GM23338 (cell line): ENCODE measurements at regions not wholly inside any gene's neighbourhood (a gene's known extent, or its start where the extent isn't known, plus 50 kb on each side); places are given as distances from the start of the nearest gene placed in this dataset.

Source experiments
- ATAC-seq: fragments of 200-7000 bp; cut with Tn5 transposase; 3 replicates; pipeline ENCODE4 v1.9.1; 2020
- DNase-seq: peaks from one replicate; pipeline ENCODE4 v3.0.0-alpha.2; 2015; ENCODE audit warnings: low spot score
- H2AFZ ChIP-seq: fragments of 200-600 bp; sonication (generic); 2 replicates; pipeline ENCODE4 v1.8.0; 2016; ENCODE audit warnings: antibody characterized with exemption, mild to moderate bottlenecking, moderate library complexity
- H3F3A ChIP-seq: fragments of 200-600 bp; sonication (generic); replicated peaks from 2 replicates; pipeline ENCODE4 v1.8.0; 2017; ENCODE audit warnings: antibody characterized with exemption, mixed run types, low read depth
- H3K27ac ChIP-seq: fragments of 200-600 bp; sonication (generic); 2 replicates; pipeline ENCODE4 v1.6.1; 2016; ENCODE audit warnings: low read depth
- H3K27me3 ChIP-seq: fragments of 200-600 bp; sonication (generic); 2 replicates; pipeline ENCODE4 v1.8.0; 2016; ENCODE audit warnings: mild to moderate bottlenecking, mixed run types, moderate library complexity; ENCODE audit not compliant: insufficient read depth
- H3K36me3 ChIP-seq: fragments of 200-600 bp; sonication (generic); 2 replicates; pipeline ENCODE4 v1.8.0; 2016; ENCODE audit warnings: mild to moderate bottlenecking; ENCODE audit not compliant: insufficient read depth
- H3K4me1 ChIP-seq: fragments of 200-600 bp; sonication (generic); 2 replicates; pipeline ENCODE4 v1.8.0; 2016; ENCODE audit warnings: mild to moderate bottlenecking, moderate library complexity; ENCODE audit not compliant: insufficient read depth
- H3K4me2 ChIP-seq: fragments of 200-600 bp; sonication (generic); 2 replicates; pipeline ENCODE4 v1.7.1; 2017; ENCODE audit warnings: mixed run types
- H3K4me3 ChIP-seq: fragments of 200-600 bp; sonication (generic); 2 replicates; pipeline ENCODE4 v1.6.1; 2016; ENCODE audit warnings: mixed run types
- H3K79me2 ChIP-seq: fragments of 200-600 bp; sonication (generic); replicated peaks from 2 replicates; pipeline ENCODE4 v1.8.0; 2017; ENCODE audit warnings: mild to moderate bottlenecking; ENCODE audit not compliant: insufficient read depth
- H3K9me2 ChIP-seq: fragments of 200-600 bp; sonication (generic); 2 replicates; pipeline ENCODE4 v1.8.0; 2017; ENCODE audit not compliant: insufficient read depth
- H4K20me1 ChIP-seq: fragments of 200-600 bp; sonication (generic); replicated peaks from 2 replicates; pipeline ENCODE4 v1.8.0; 2017; ENCODE audit warnings: mild to moderate bottlenecking; ENCODE audit not compliant: insufficient read depth
- H3K27ac Mint-ChIP-seq: 2 replicates; pipeline ENCODE4 v1.8.0; 2020; ENCODE audit warnings: inconsistent platforms, mild to moderate bottlenecking, moderate library complexity, mixed read lengths
- H3K27me3 Mint-ChIP-seq: 3 replicates; pipeline ENCODE4 v1.8.0; 2022; ENCODE audit warnings: low read depth, mild to moderate bottlenecking, moderate library complexity, mixed read lengths, inconsistent platforms; ENCODE audit not compliant: insufficient read depth, poor library complexity
- H3K36me3 Mint-ChIP-seq: 3 replicates; pipeline ENCODE4 v1.8.0; 2021; ENCODE audit warnings: low read depth, mild to moderate bottlenecking, inconsistent platforms, moderate library complexity, mixed read lengths
- H3K4me1 Mint-ChIP-seq: 3 replicates; pipeline ENCODE4 v1.8.0; 2020; ENCODE audit warnings: mild to moderate bottlenecking, inconsistent platforms, mixed read lengths
- H3K4me3 Mint-ChIP-seq: 3 replicates; pipeline ENCODE4 v1.8.0; 2021; ENCODE audit warnings: moderate library complexity, mild to moderate bottlenecking, inconsistent platforms, mixed read lengths
- H3K9me3 Mint-ChIP-seq: 3 replicates; pipeline ENCODE4 v1.8.0; 2020; ENCODE audit warnings: moderate library complexity, mild to moderate bottlenecking, inconsistent platforms, mixed read lengths
- CREB1 ChIP-seq: fragments of 250-450 bp; sonication (Bioruptor Pico); IDR thresholded peaks from 2 replicates; pipeline ENCODE4 v1.5.0; 2020; ENCODE audit warnings: low read depth, mild to moderate bottlenecking, moderate library complexity
- EZH2 ChIP-seq: fragments of 200-600 bp; sonication (generic); IDR thresholded peaks from one replicate; pipeline ENCODE4 v1.8.0; 2017; ENCODE audit warnings: antibody characterized with exemption, mild to moderate bottlenecking, low read depth; ENCODE audit not compliant: unreplicated experiment
- ZNF114 ChIP-seq: fragments of 250-450 bp; sonication (Bioruptor Pico); IDR thresholded peaks from 2 replicates; pipeline ENCODE4 v1.5.0; 2020; ENCODE audit warnings: mild to moderate bottlenecking, moderate library complexity
- ZNF331 ChIP-seq: fragments of 250-450 bp; sonication (Bioruptor Pico); IDR thresholded peaks from 2 replicates; pipeline ENCODE4 v1.5.0; 2020; ENCODE audit warnings: low read depth, mild to moderate bottlenecking, moderate library complexity
- TF ChIP-seq, protein P1 (sequence below): IDR thresholded peaks from one replicate; pipeline ENCODE4 v1.6.1; 2018; ENCODE audit warnings: antibody characterized with exemption; ENCODE audit not compliant: unreplicated experiment
- TF ChIP-seq, protein P2 (sequence below), 2 experiments: fragments of 200-600 bp in 1 of 2; sonication (generic) in 1 of 2; conservative IDR thresholded peaks; 2 replicates each; pipeline versions ENCODE4 v1.5.1 to v1.6.1; 2016 to 2017; ENCODE audit warnings: antibody characterized with exemption in 2 of 2, low read depth in 2 of 2, mild to moderate bottlenecking in 2 of 2, moderate library complexity in 1 of 2
- TF ChIP-seq, protein P3 (sequence below): IDR thresholded peaks from 2 replicates; pipeline ENCODE4 v1.6.1; 2016; ENCODE audit warnings: antibody characterized with exemption

DNA sequence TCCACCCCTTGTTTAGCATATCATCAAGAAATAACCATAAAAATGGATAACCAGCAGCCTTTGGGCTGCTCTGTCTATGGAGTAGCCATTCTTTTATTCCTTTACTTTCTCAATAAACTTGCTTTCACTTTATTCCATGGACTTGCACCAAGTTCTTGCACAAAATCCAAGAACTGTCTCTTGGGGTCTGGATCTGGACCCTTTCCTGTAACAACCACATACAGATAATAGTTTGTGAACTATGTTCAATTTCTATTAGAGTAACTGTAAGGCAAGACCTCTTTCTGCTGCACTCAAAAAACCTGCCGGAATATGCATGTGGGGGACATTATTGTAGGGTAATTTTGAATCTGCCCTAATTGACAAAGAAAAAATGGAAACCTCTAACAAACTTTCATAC is 66.9 kb upstream of the TMEM215 start (continued):
- TF ChIP-seq, protein P1, sequence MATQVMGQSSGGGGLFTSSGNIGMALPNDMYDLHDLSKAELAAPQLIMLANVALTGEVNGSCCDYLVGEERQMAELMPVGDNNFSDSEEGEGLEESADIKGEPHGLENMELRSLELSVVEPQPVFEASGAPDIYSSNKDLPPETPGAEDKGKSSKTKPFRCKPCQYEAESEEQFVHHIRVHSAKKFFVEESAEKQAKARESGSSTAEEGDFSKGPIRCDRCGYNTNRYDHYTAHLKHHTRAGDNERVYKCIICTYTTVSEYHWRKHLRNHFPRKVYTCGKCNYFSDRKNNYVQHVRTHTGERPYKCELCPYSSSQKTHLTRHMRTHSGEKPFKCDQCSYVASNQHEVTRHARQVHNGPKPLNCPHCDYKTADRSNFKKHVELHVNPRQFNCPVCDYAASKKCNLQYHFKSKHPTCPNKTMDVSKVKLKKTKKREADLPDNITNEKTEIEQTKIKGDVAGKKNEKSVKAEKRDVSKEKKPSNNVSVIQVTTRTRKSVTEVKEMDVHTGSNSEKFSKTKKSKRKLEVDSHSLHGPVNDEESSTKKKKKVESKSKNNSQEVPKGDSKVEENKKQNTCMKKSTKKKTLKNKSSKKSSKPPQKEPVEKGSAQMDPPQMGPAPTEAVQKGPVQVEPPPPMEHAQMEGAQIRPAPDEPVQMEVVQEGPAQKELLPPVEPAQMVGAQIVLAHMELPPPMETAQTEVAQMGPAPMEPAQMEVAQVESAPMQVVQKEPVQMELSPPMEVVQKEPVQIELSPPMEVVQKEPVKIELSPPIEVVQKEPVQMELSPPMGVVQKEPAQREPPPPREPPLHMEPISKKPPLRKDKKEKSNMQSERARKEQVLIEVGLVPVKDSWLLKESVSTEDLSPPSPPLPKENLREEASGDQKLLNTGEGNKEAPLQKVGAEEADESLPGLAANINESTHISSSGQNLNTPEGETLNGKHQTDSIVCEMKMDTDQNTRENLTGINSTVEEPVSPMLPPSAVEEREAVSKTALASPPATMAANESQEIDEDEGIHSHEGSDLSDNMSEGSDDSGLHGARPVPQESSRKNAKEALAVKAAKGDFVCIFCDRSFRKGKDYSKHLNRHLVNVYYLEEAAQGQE: no peak
- TF ChIP-seq, protein P2, sequence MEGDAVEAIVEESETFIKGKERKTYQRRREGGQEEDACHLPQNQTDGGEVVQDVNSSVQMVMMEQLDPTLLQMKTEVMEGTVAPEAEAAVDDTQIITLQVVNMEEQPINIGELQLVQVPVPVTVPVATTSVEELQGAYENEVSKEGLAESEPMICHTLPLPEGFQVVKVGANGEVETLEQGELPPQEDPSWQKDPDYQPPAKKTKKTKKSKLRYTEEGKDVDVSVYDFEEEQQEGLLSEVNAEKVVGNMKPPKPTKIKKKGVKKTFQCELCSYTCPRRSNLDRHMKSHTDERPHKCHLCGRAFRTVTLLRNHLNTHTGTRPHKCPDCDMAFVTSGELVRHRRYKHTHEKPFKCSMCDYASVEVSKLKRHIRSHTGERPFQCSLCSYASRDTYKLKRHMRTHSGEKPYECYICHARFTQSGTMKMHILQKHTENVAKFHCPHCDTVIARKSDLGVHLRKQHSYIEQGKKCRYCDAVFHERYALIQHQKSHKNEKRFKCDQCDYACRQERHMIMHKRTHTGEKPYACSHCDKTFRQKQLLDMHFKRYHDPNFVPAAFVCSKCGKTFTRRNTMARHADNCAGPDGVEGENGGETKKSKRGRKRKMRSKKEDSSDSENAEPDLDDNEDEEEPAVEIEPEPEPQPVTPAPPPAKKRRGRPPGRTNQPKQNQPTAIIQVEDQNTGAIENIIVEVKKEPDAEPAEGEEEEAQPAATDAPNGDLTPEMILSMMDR (conservative IDR thresholded peaks at IDR 0.05; ENCODE audit: low read depth in 2 of 2): no peak
- TF ChIP-seq EZH2 (no peak), ZNF331 (CRISPR knock-in tag) (no peak), CREB1 (no peak), ZNF114 (CRISPR knock-in tag) (no peak)
- TF ChIP-seq, protein P3, sequence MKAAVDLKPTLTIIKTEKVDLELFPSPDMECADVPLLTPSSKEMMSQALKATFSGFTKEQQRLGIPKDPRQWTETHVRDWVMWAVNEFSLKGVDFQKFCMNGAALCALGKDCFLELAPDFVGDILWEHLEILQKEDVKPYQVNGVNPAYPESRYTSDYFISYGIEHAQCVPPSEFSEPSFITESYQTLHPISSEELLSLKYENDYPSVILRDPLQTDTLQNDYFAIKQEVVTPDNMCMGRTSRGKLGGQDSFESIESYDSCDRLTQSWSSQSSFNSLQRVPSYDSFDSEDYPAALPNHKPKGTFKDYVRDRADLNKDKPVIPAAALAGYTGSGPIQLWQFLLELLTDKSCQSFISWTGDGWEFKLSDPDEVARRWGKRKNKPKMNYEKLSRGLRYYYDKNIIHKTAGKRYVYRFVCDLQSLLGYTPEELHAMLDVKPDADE: no peak

DNA sequence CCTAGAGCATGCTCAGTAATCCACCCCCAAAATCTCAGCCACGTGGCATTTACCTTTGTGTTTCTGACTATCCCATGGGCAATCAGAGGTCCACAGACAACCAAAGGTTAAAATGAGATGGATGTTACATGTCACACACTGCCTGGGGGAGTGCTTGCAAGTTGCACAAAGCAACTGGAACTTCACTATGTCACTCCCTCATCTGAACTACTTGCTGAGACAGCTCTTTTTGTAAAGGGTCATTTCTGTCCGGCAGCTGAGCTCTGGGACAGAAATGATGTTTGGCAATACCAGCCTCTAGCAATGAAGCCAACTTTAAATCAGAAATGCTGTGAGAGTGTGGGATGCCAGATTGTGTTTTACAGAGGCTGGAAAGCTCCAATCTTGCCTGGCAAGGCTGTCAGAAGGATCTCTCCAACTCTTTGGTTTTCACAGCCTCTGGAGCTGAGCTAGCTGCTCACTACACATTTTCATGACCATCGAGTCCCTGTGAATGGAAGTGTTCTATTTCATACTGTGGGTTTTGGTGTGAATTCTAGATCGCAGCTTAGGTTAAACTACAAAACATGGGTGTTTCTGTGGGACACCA is 66.3 kb upstream of the TMEM215 start:
- H3K79me2 ChIP-seq: no peaks in the 10 kb centered on the region
- no peak overlapping the region for H3K4me2 ChIP-seq
- Mint-ChIP-seq H3K4me1 (no peaks in the 10 kb centered on the region), H3K9me3 (peaks cover 4% of the 10 kb centered on the region; the same call in 2 of the 3 replicates), H3K27ac (no peak overlapping the region), H3K27me3 (peaks cover 2% of the 10 kb centered on the region), H3K4me3 (no peak overlapping the region), H3K36me3 (no peaks in the 10 kb centered on the region)
- no peaks in the 10 kb centered on the region for H3K27me3 ChIP-seq
- no peak overlapping the region for H3K4me3 ChIP-seq
- H3K27ac ChIP-seq: no peak overlapping the region
- no peak for ATAC-seq
- no peaks in the 10 kb centered on the region for H3F3A ChIP-seq
- no peaks in the 10 kb centered on the region for H3K36me3 ChIP-seq
- H2AFZ ChIP-seq: no peak overlapping the region
- no peaks in the 10 kb centered on the region for H3K9me2 ChIP-seq
- DNase-seq: no peak
- H3K4me1 ChIP-seq: no peaks in the 10 kb centered on the region
- H4K20me1 ChIP-seq: no peaks in the 10 kb centered on the region
- TF ChIP-seq, protein P2 (conservative IDR thresholded peaks at IDR 0.05; ENCODE audit: low read depth in 2 of 2): no peak
